ENCODE measurements at regions not wholly inside any gene's neighbourhood (a gene's known extent, or its start where the extent isn't known, plus 50 kb on each side); places are given as distances from the start of the nearest gene placed in this dataset.

DNA sequence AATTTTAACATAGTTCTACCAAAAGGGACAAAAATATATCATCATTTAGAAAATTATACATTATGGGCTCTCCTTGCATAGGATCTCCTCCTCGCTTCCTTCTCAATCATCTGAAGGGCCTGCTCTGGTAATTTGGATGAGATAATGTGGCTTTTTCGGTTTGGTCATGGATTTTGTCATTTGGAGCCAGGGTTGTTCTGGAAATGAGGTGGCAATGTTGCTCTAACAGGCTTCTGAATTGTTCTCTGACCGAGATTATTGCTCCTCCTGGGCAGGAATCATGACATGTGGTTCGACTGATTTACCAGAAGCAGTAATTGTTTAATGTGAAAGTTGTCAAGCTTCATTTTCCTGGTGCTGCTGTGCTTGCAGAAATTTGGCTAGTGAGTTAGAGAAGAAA is 194.7 kb upstream of the ERBB4 start:
- no peak overlapping the region for H2AFZ ChIP-seq (ENCODE audit: low read depth, low read length)
- no peak overlapping the region for H3K27ac ChIP-seq (ENCODE audit: low read length)
- H3K9ac ChIP-seq (ENCODE audit: low read length), result no peak overlapping the region
- TF ChIP-seq, protein P1, sequence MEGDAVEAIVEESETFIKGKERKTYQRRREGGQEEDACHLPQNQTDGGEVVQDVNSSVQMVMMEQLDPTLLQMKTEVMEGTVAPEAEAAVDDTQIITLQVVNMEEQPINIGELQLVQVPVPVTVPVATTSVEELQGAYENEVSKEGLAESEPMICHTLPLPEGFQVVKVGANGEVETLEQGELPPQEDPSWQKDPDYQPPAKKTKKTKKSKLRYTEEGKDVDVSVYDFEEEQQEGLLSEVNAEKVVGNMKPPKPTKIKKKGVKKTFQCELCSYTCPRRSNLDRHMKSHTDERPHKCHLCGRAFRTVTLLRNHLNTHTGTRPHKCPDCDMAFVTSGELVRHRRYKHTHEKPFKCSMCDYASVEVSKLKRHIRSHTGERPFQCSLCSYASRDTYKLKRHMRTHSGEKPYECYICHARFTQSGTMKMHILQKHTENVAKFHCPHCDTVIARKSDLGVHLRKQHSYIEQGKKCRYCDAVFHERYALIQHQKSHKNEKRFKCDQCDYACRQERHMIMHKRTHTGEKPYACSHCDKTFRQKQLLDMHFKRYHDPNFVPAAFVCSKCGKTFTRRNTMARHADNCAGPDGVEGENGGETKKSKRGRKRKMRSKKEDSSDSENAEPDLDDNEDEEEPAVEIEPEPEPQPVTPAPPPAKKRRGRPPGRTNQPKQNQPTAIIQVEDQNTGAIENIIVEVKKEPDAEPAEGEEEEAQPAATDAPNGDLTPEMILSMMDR (IDR thresholded peaks at IDR 0.05; ENCODE audit: low read depth, low read length), result no peak
- no peak for TF ChIP-seq EZH2phosphoT487 (IDR thresholded peaks at IDR 0.05; ENCODE audit: low read depth)
- H3K79me2 ChIP-seq (ENCODE audit: low read length), result no peaks in the 10 kb centered on the region
- H3K36me3 ChIP-seq (replicated peaks; ENCODE audit: low read depth, low read length), result no peaks in the 10 kb centered on the region
- no peaks in the 10 kb centered on the region for H3K27me3 ChIP-seq (ENCODE audit: low read depth, low read length)
- no peak overlapping the region for H3K4me3 ChIP-seq (ENCODE audit: low read length)
- H3K4me1 ChIP-seq (ENCODE audit: low read length), result peaks cover 28% of the 10 kb centered on the region
- no peak overlapping the region for H3K4me2 ChIP-seq (ENCODE audit: low read length)
- H3K9me3 ChIP-seq (ENCODE audit: insufficient read depth, low read length), result no peaks in the 10 kb centered on the region
- no peaks in the 10 kb centered on the region for H4K20me1 ChIP-seq (ENCODE audit: insufficient read depth, low read length)

GRCh38 chr2:212732860-212733259 is 194.3 kb upstream of the ERBB4 start:
- Histone ChIP-seq H3K36me3 (replicated peaks; ENCODE audit: low read depth, low read length) (no peaks in the 10 kb centered on the region), H3K79me2 (ENCODE audit: low read length) (no peaks in the 10 kb centered on the region), H4K20me1 (ENCODE audit: insufficient read depth, low read length) (no peaks in the 10 kb centered on the region), H2AFZ (ENCODE audit: low read depth, low read length) (no peak overlapping the region), H3K4me3 (ENCODE audit: low read length) (no peak overlapping the region), H3K4me1 (ENCODE audit: low read length) (peaks cover 32% of the 10 kb centered on the region), H3K4me2 (ENCODE audit: low read length) (no peak overlapping the region), H3K27ac (ENCODE audit: low read length) (no peak overlapping the region), H3K27me3 (ENCODE audit: low read depth, low read length) (no peaks in the 10 kb centered on the region), H3K9me3 (ENCODE audit: insufficient read depth, low read length) (no peaks in the 10 kb centered on the region), H3K9ac (ENCODE audit: low read length) (no peak overlapping the region)
- no peak for TF ChIP-seq EZH2phosphoT487 (IDR thresholded peaks at IDR 0.05; ENCODE audit: low read depth)
- TF ChIP-seq, protein P1 (IDR thresholded peaks at IDR 0.05; ENCODE audit: low read depth, low read length), result no peak

GRCh38 chr2:212730994-212731393 is 192.4 kb upstream of the ERBB4 start:
- TF ChIP-seq, protein P1 (IDR thresholded peaks at IDR 0.05; ENCODE audit: low read depth, low read length), result no peak
- TF ChIP-seq EZH2phosphoT487 (IDR thresholded peaks at IDR 0.05; ENCODE audit: low read depth), result no peak
- H3K4me1 ChIP-seq (ENCODE audit: low read length), result peaks cover 40% of the 10 kb centered on the region
- no peaks in the 10 kb centered on the region for H3K27me3 ChIP-seq (ENCODE audit: low read depth, low read length)
- H3K4me3 ChIP-seq (ENCODE audit: low read length), result peak overlapping the region; percentile 22
- no peak overlapping the region for H3K27ac ChIP-seq (ENCODE audit: low read length)
- H3K9ac ChIP-seq (ENCODE audit: low read length), result no peak overlapping the region
- H3K79me2 ChIP-seq (ENCODE audit: low read length), result no peaks in the 10 kb centered on the region
- H2AFZ ChIP-seq (ENCODE audit: low read depth, low read length), result no peak overlapping the region
- H3K36me3 ChIP-seq (replicated peaks; ENCODE audit: low read depth, low read length), result no peaks in the 10 kb centered on the region
- peak overlapping the region; percentile 60 for H3K4me2 ChIP-seq (ENCODE audit: low read length)
- no peaks in the 10 kb centered on the region for H4K20me1 ChIP-seq (ENCODE audit: insufficient read depth, low read length)
- no peaks in the 10 kb centered on the region for H3K9me3 ChIP-seq (ENCODE audit: insufficient read depth, low read length)

- Histone ChIP-seq H3K79me2 (ENCODE audit: low read length) (no peaks in the 10 kb centered on the region), H2AFZ (ENCODE audit: low read depth, low read length) (no peak overlapping the region), H3K36me3 (replicated peaks; ENCODE audit: low read depth, low read length) (no peaks in the 10 kb centered on the region), H3K27me3 (ENCODE audit: low read depth, low read length) (no peaks in the 10 kb centered on the region), H3K4me3 (ENCODE audit: low read length) (no peak overlapping the region), H3K9ac (ENCODE audit: low read length) (no peak overlapping the region), H3K27ac (ENCODE audit: low read length) (no peak overlapping the region), H3K4me1 (ENCODE audit: low read length) (peaks cover 40% of the 10 kb centered on the region), H4K20me1 (ENCODE audit: insufficient read depth, low read length) (no peaks in the 10 kb centered on the region), H3K9me3 (ENCODE audit: insufficient read depth, low read length) (no peaks in the 10 kb centered on the region), H3K4me2 (ENCODE audit: low read length) (no peak overlapping the region)
- TF ChIP-seq EZH2phosphoT487 (IDR thresholded peaks at IDR 0.05; ENCODE audit: low read depth), result no peak
- TF ChIP-seq, protein P1 (IDR thresholded peaks at IDR 0.05; ENCODE audit: low read depth, low read length), result no peak
These were observed 190.1 kb upstream of the ERBB4 start for GRCh38 chr2:212728717-212729116.

Measured in OCI-LY3 (cell line).